ENCODE measurements at regions not wholly inside any gene's neighbourhood (a gene's known extent, or its start where the extent isn't known, plus 50 kb on each side); places are given as distances from the start of the nearest gene placed in this dataset.

DNA sequence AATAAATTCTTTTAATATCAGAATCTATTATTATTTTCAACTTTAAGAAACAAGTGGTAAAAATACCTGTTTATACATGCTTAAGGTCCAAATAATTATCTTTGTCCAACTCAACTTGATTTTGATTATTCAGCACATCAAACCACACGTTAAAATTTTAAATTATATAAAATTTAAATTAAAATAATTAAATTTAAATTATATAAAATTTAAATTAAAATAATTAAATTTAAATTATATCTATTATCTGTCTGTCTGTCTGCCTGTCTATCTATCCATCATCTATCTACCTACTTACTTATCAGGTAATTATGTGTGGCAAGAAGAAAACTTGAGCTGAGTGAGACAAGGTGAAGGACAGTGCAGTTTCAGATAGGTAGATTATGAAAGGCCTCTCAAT, 605.3 kb upstream of the RIOK2 start:
- no peak for DNase-seq
- no peak for ATAC-seq (ENCODE audit: low FRiP score)
- 82 to 85% methylated on average over 1 of the region's 1 CpG for WGBS, 2 donors
- H3K27me3 ChIP-seq (ENCODE audit: control insufficient read depth in 1 of 2, insufficient read depth in 2 of 2, low read length in 1 of 2) = no peaks in the 10 kb centered on the region
- no peaks in the 10 kb centered on the region for H3K36me3 ChIP-seq (ENCODE audit: control insufficient read depth in 1 of 2, insufficient read depth in 2 of 2, low read length in 1 of 2)
- H3K27ac ChIP-seq (ENCODE audit: low read depth in 1 of 2, low read length in 2 of 2) = no peak overlapping the region
- no peaks in the 10 kb centered on the region for H3K4me1 ChIP-seq (ENCODE audit: control insufficient read depth in 1 of 2, insufficient read depth in 2 of 2, low read length in 2 of 2)
- intact Hi-C loops (cut with DNase I) = no loop called here
- H3K4me3 ChIP-seq (ENCODE audit: low read length in 2 of 2) = no peak overlapping the region
- H3K9me3 ChIP-seq (ENCODE audit: control insufficient read depth, low read length) = no peaks in the 10 kb centered on the region

GRCh38 chr5:97797994-97798451, 615.0 kb upstream of the RIOK2 start:
- H3K4me1 ChIP-seq (ENCODE audit: control insufficient read depth in 1 of 2, insufficient read depth in 2 of 2, low read length in 2 of 2) = no peaks in the 10 kb centered on the region
- H3K4me3 ChIP-seq (ENCODE audit: low read length in 2 of 2) = no peak overlapping the region
- intact Hi-C loops (cut with DNase I) = no loop called here
- DNase-seq = no peak
- no peaks in the 10 kb centered on the region for H3K27me3 ChIP-seq (ENCODE audit: control insufficient read depth in 1 of 2, insufficient read depth in 2 of 2, low read length in 1 of 2)
- H3K27ac ChIP-seq (ENCODE audit: low read depth in 1 of 2, low read length in 2 of 2) = no peak overlapping the region
- H3K9me3 ChIP-seq (ENCODE audit: control insufficient read depth, low read length) = no peaks in the 10 kb centered on the region
- no peaks in the 10 kb centered on the region for H3K36me3 ChIP-seq (ENCODE audit: control insufficient read depth in 1 of 2, insufficient read depth in 2 of 2, low read length in 1 of 2)
- WGBS, 2 donors = 21 to 22% methylated on average over 1 of the region's 1 CpG
- ATAC-seq (ENCODE audit: low FRiP score) = no peak

- H3K27ac ChIP-seq (ENCODE audit: low read depth in 1 of 2, low read length in 2 of 2) = no peak overlapping the region
- H3K4me3 ChIP-seq (ENCODE audit: low read length in 2 of 2) = no peak overlapping the region
- ATAC-seq (ENCODE audit: low FRiP score) (no peak), DNase-seq (no peak)
- H3K36me3 ChIP-seq (ENCODE audit: control insufficient read depth in 1 of 2, insufficient read depth in 2 of 2, low read length in 1 of 2) = no peaks in the 10 kb centered on the region
- H3K27me3 ChIP-seq (ENCODE audit: control insufficient read depth in 1 of 2, insufficient read depth in 2 of 2, low read length in 1 of 2) = no peaks in the 10 kb centered on the region
- H3K9me3 ChIP-seq (ENCODE audit: control insufficient read depth, low read length) = no peaks in the 10 kb centered on the region
- intact Hi-C loops (cut with DNase I) = no loop called here
- H3K4me1 ChIP-seq (ENCODE audit: control insufficient read depth in 1 of 2, insufficient read depth in 2 of 2, low read length in 2 of 2) = no peaks in the 10 kb centered on the region
Measured at GRCh38 chr5:97801461-97801860, 618.4 kb upstream of the RIOK2 start.

- Histone ChIP-seq H3K27me3 (ENCODE audit: control insufficient read depth in 1 of 2, insufficient read depth in 2 of 2, low read length in 1 of 2) (no peaks in the 10 kb centered on the region), H3K9me3 (ENCODE audit: control insufficient read depth, low read length) (peaks cover 1% of the 10 kb centered on the region), H3K27ac (ENCODE audit: low read depth in 1 of 2, low read length in 2 of 2) (no peak overlapping the region), H3K4me1 (ENCODE audit: control insufficient read depth in 1 of 2, insufficient read depth in 2 of 2, low read length in 2 of 2) (no peaks in the 10 kb centered on the region), H3K36me3 (ENCODE audit: control insufficient read depth in 1 of 2, insufficient read depth in 2 of 2, low read length in 1 of 2) (no peaks in the 10 kb centered on the region), H3K4me3 (ENCODE audit: low read length in 2 of 2) (no peak overlapping the region)
- DNase-seq (no peak), ATAC-seq (ENCODE audit: low FRiP score) (no peak)
- intact Hi-C loops (cut with DNase I) = no loop called here
- 82 to 83% methylated on average over 2 of the region's 2 CpGs for WGBS, 2 donors
Measured at GRCh38 chr5:97820138-97820537, 637.1 kb upstream of the RIOK2 start.

- no peaks in the 10 kb centered on the region for H3K36me3 ChIP-seq (ENCODE audit: control insufficient read depth in 1 of 2, insufficient read depth in 2 of 2, low read length in 1 of 2)
- H3K4me1 ChIP-seq (ENCODE audit: control insufficient read depth in 1 of 2, insufficient read depth in 2 of 2, low read length in 2 of 2) = no peaks in the 10 kb centered on the region
- no peak for ATAC-seq (ENCODE audit: low FRiP score)
- intact Hi-C loops (cut with DNase I) = no loop called here
- no peak overlapping the region for H3K4me3 ChIP-seq (ENCODE audit: low read length in 2 of 2)
- DNase-seq = no peak
- no peaks in the 10 kb centered on the region for H3K27me3 ChIP-seq (ENCODE audit: control insufficient read depth in 1 of 2, insufficient read depth in 2 of 2, low read length in 1 of 2)
- H3K9me3 ChIP-seq (ENCODE audit: control insufficient read depth, low read length) = no peaks in the 10 kb centered on the region
- whole genome bisulfite sequencing, 2 donors = 67% methylated on average over 2 of the region's 2 CpGs
- H3K27ac ChIP-seq (ENCODE audit: low read depth in 1 of 2, low read length in 2 of 2) = no peak overlapping the region
Measured at GRCh38 chr5:97832645-97833296, 649.7 kb upstream of the RIOK2 start.

GRCh38 chr5:97834561-97834960, 651.5 kb upstream of the RIOK2 start:
- no peaks in the 10 kb centered on the region for H3K9me3 ChIP-seq (ENCODE audit: control insufficient read depth, low read length)
- 15 to 27% methylated on average over 1 of the region's 1 CpG for WGBS, 2 donors
- H3K27ac ChIP-seq (ENCODE audit: low read depth in 1 of 2, low read length in 2 of 2) = no peak overlapping the region
- no peaks in the 10 kb centered on the region for H3K36me3 ChIP-seq (ENCODE audit: control insufficient read depth in 1 of 2, insufficient read depth in 2 of 2, low read length in 1 of 2)
- H3K4me1 ChIP-seq (ENCODE audit: control insufficient read depth in 1 of 2, insufficient read depth in 2 of 2, low read length in 2 of 2) = no peaks in the 10 kb centered on the region
- no peak overlapping the region for H3K4me3 ChIP-seq (ENCODE audit: low read length in 2 of 2)
- DNase-seq (no peak), ATAC-seq (ENCODE audit: low FRiP score) (no peak)
- no peaks in the 10 kb centered on the region for H3K27me3 ChIP-seq (ENCODE audit: control insufficient read depth in 1 of 2, insufficient read depth in 2 of 2, low read length in 1 of 2)
- intact Hi-C loops (cut with DNase I) = no loop called here

- H3K4me3 ChIP-seq (ENCODE audit: low read length in 2 of 2) = no peak overlapping the region
- no peaks in the 10 kb centered on the region for H3K9me3 ChIP-seq (ENCODE audit: control insufficient read depth, low read length)
- intact Hi-C loops (cut with DNase I) = no loop called here
- H3K4me1 ChIP-seq (ENCODE audit: control insufficient read depth in 1 of 2, insufficient read depth in 2 of 2, low read length in 2 of 2) = no peaks in the 10 kb centered on the region
- H3K27me3 ChIP-seq (ENCODE audit: control insufficient read depth in 1 of 2, insufficient read depth in 2 of 2, low read length in 1 of 2) = no peaks in the 10 kb centered on the region
- no peak for ATAC-seq (ENCODE audit: low FRiP score)
- DNase-seq = no peak
- 30 to 62% methylated on average over 1 of the region's 1 CpG for WGBS, 2 donors
- no peaks in the 10 kb centered on the region for H3K36me3 ChIP-seq (ENCODE audit: control insufficient read depth in 1 of 2, insufficient read depth in 2 of 2, low read length in 1 of 2)
- H3K27ac ChIP-seq (ENCODE audit: low read depth in 1 of 2, low read length in 2 of 2) = no peak overlapping the region
Measured at GRCh38 chr5:97835112-97835511, 652.1 kb upstream of the RIOK2 start.

GRCh38 chr5:97836816-97837215, 653.8 kb upstream of the RIOK2 start:
- intact Hi-C loops (cut with DNase I) = no loop called here
- Histone ChIP-seq H3K4me3 (ENCODE audit: low read length in 2 of 2) (no peak overlapping the region), H3K36me3 (ENCODE audit: control insufficient read depth in 1 of 2, insufficient read depth in 2 of 2, low read length in 1 of 2) (no peaks in the 10 kb centered on the region), H3K27me3 (ENCODE audit: control insufficient read depth in 1 of 2, insufficient read depth in 2 of 2, low read length in 1 of 2) (no peaks in the 10 kb centered on the region), H3K27ac (ENCODE audit: low read depth in 1 of 2, low read length in 2 of 2) (no peak overlapping the region), H3K4me1 (ENCODE audit: control insufficient read depth in 1 of 2, insufficient read depth in 2 of 2, low read length in 2 of 2) (no peaks in the 10 kb centered on the region), H3K9me3 (ENCODE audit: control insufficient read depth, low read length) (no peaks in the 10 kb centered on the region)
- DNase-seq (no peak), ATAC-seq (ENCODE audit: low FRiP score) (no peak)
- WGBS, 2 donors = 77 to 84% methylated on average over 4 of the region's 4 CpGs

- intact Hi-C loops (cut with DNase I) = no loop called here
- H3K27ac ChIP-seq (ENCODE audit: low read depth in 1 of 2, low read length in 2 of 2) = no peak overlapping the region
- peak; percentile 63 for ATAC-seq (ENCODE audit: low FRiP score)
- H3K4me1 ChIP-seq (ENCODE audit: control insufficient read depth in 1 of 2, insufficient read depth in 2 of 2, low read length in 2 of 2) = no peaks in the 10 kb centered on the region
- no peaks in the 10 kb centered on the region for H3K9me3 ChIP-seq (ENCODE audit: control insufficient read depth, low read length)
- no peaks in the 10 kb centered on the region for H3K27me3 ChIP-seq (ENCODE audit: control insufficient read depth in 1 of 2, insufficient read depth in 2 of 2, low read length in 1 of 2)
- WGBS, 2 donors = 1 to 3% methylated on average over 1 of the region's 1 CpG
- H3K36me3 ChIP-seq (ENCODE audit: control insufficient read depth in 1 of 2, insufficient read depth in 2 of 2, low read length in 1 of 2) = no peaks in the 10 kb centered on the region
- H3K4me3 ChIP-seq (ENCODE audit: low read length in 2 of 2) = no peak overlapping the region
- DNase-seq = no peak
Measured at GRCh38 chr5:97838214-97838613, 655.2 kb upstream of the RIOK2 start.

All from aorta (tissue), 5 donors.